DOHH2 (cell line): ENCODE measurements at regions not wholly inside any gene's neighbourhood (a gene's known extent, or its start where the extent isn't known, plus 50 kb on each side); places are given as distances from the start of the nearest gene placed in this dataset.

ENCODE experiments used
- H3F3A ChIP-seq: fragments of 200-600 bp; sonication (generic), shearing (Covaris generic); 2 replicates; pipeline ENCODE4 v1.6.0; 2016; ENCODE audit warnings: antibody characterized with exemption, mild to moderate bottlenecking; ENCODE audit not compliant: control insufficient read depth, insufficient read depth
- H3K27ac ChIP-seq: fragments of 200-600 bp; sonication (generic); 2 replicates; pipeline ENCODE4 v1.5.1; 2014; ENCODE audit warnings: low read depth, mild to moderate bottlenecking, low read length, moderate library complexity
- H3K27me3 ChIP-seq: fragments of 200-600 bp; sonication (generic); 2 replicates; pipeline ENCODE4 v1.6.1; 2014; ENCODE audit warnings: mild to moderate bottlenecking, low read length, mixed read lengths; ENCODE audit not compliant: control insufficient read depth
- H3K36me3 ChIP-seq: fragments of 200-600 bp; sonication (generic); 2 replicates; pipeline ENCODE4 v1.6.1; 2014; ENCODE audit warnings: mild to moderate bottlenecking, low read length, moderate library complexity, mixed read lengths; ENCODE audit not compliant: control insufficient read depth
- H3K4me1 ChIP-seq: fragments of 200-600 bp; sonication (generic); 2 replicates; pipeline ENCODE4 v1.6.1; 2014; ENCODE audit warnings: mild to moderate bottlenecking, low read length, mixed read lengths; ENCODE audit not compliant: control insufficient read depth
- H3K4me2 ChIP-seq: fragments of 200-600 bp; sonication (generic); 2 replicates; pipeline ENCODE4 v1.6.0; 2014; ENCODE audit warnings: mild to moderate bottlenecking, low read length, moderate library complexity
- H3K4me3 ChIP-seq: fragments of 200-600 bp; sonication (generic); 2 replicates; pipeline ENCODE4 v1.5.1; 2014; ENCODE audit warnings: mild to moderate bottlenecking, low read length, mixed read lengths
- H3K79me2 ChIP-seq: fragments of 200-600 bp; sonication (generic); 2 replicates; pipeline ENCODE4 v1.6.1; 2014; ENCODE audit warnings: mild to moderate bottlenecking, low read length, mixed read lengths; ENCODE audit not compliant: control insufficient read depth
- H3K9me2 ChIP-seq: fragments of 200-600 bp; sonication (generic); replicated peaks from 2 replicates; pipeline ENCODE4 v1.6.1; 2014; ENCODE audit warnings: mild to moderate bottlenecking, low read length, mixed read lengths; ENCODE audit not compliant: control insufficient read depth
- H3K9me3 ChIP-seq: fragments of 200-600 bp; sonication (generic); 2 replicates; pipeline ENCODE4 v1.6.1; 2014; ENCODE audit warnings: antibody characterized with exemption, low read length, mixed read lengths; ENCODE audit not compliant: control insufficient read depth, insufficient read depth
- H4K20me1 ChIP-seq: fragments of 200-600 bp; sonication (generic); 2 replicates; pipeline ENCODE4 v1.6.0; 2014; ENCODE audit warnings: low read depth, mild to moderate bottlenecking, antibody characterized with exemption, low read length, moderate library complexity; ENCODE audit not compliant: control insufficient read depth, insufficient read depth
- CTCF ChIP-seq: fragments of 200-600 bp; sonication (generic); IDR thresholded peaks from one replicate; pipeline ENCODE4 v1.5.1; 2014; ENCODE audit warnings: antibody characterized with exemption, mild to moderate bottlenecking, low read depth, low read length; ENCODE audit not compliant: poor library complexity, severe bottlenecking
- EZH2phosphoT487 ChIP-seq: fragments of 200-600 bp; sonication (generic); IDR thresholded peaks from 2 replicates; pipeline ENCODE4 v1.6.1; 2017; ENCODE audit warnings: borderline replicate concordance, mild to moderate bottlenecking, antibody characterized with exemption, low read length, moderate library complexity, mixed read lengths

DNA sequence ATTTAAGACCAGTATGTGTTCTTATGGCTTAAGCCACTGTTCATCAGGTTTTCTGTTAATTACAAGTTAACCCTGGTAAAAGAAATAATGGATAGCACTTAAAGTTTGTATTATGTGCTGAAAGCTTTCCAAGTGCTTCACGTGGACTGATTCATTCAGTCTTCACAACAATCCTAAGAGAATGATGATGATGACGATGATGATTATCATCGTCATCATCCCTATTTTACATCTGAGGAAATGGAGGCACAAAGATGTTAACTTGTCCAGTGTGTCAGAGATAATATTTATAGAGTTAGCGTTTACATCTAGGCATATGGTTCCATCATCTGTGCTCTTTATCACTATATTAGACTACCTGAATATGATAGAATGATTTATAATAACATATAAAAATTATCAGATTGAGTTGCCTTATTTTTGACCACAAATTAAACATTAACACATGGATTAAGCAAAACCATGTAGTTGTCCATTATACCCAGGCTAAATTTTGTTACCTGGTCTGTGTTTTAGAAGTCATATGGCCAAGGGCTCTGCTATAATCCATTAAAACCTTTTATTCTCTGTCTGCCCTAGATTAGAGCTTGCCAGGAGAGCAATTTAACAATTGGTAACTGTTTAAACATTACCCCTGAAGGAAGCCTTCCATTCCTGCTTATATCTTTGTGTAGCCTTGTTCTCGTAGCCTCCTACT is 102.3 kb upstream of the MAP3K1 start:
- Histone ChIP-seq H3K27me3 (no peaks in the 10 kb centered on the region), H3K4me3 (no peak overlapping the region), H3K27ac (no peak overlapping the region), H3K79me2 (no peaks in the 10 kb centered on the region), H4K20me1 (no peaks in the 10 kb centered on the region), H3K4me1 (no peaks in the 10 kb centered on the region), H3K9me2 (no peaks in the 10 kb centered on the region), H3K4me2 (no peak overlapping the region), H3K36me3 (no peaks in the 10 kb centered on the region), H3K9me3 (no peaks in the 10 kb centered on the region; the same call in 1 of the 2 replicates), H3F3A (no peaks in the 10 kb centered on the region)
- TF ChIP-seq CTCF (no peak), EZH2phosphoT487 (no peak)

DNA sequence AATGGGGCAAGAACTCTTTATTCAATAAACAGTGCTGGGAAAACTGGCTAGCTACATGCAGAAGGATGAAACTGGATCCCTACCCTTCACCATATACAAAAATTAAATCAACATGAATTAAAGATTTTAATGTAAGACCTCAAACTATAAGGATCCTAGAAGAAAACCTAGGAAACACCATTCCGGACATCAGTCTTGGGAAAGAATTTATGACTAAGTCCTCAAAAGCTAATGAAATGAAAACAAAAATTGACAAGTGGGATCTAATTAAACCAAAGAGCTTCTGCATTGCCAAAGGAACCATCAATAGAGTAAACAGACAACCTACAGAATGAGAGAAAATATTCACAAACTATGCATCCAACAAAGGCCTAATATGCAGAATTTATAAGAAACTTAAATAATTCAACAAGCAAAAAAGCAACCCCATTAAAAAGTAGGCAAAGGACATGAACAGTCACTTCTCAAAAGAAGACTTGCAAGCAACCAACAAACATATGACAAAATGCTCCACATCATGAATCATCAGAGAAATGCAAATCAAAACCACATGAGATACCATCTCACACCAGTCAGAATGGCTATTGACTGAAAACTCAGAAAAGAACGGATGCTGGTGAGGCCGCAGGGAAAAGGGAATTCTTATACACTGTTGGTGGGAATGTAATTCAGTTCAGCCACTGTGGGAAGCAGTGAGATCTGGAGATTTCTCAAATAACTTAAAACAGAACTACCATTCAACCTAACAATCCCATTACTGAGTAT is 104.3 kb upstream of the MAP3K1 start:
- H3K9me3 ChIP-seq = no peaks in the 10 kb centered on the region; the same call in 1 of the 2 replicates
- H3K9me2 ChIP-seq = no peaks in the 10 kb centered on the region
- no peak for TF ChIP-seq CTCF
- H3F3A ChIP-seq = no peaks in the 10 kb centered on the region
- H3K36me3 ChIP-seq = no peaks in the 10 kb centered on the region
- H3K4me2 ChIP-seq = no peak overlapping the region
- H3K27ac ChIP-seq = no peak overlapping the region
- no peak overlapping the region for H3K4me3 ChIP-seq
- H4K20me1 ChIP-seq = no peaks in the 10 kb centered on the region
- H3K4me1 ChIP-seq = peaks cover 7% of the 10 kb centered on the region
- H3K27me3 ChIP-seq = no peaks in the 10 kb centered on the region
- H3K79me2 ChIP-seq = no peaks in the 10 kb centered on the region

DNA sequence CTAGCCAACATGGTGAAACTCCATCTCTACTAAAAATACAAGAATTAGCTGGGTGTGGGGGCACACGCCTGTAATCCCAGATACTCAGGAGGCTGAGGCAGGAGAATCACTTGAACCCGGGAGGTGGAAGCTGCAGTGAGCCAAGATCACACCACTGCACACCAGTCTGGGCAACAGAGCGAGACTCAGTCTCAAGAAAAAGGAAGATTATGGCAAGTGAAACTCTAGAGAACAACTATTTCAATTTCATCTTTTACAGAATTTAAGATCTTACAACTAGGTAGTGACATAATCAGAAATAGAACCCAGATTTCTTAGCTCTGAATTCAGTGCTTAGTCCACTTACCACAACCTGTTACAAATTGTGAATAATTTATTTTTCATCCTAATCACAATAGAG is 108.8 kb upstream of the MAP3K1 start:
- H3K36me3 ChIP-seq = no peaks in the 10 kb centered on the region
- no peaks in the 10 kb centered on the region; the same call in 1 of the 2 replicates for H3K9me3 ChIP-seq
- H3K9me2 ChIP-seq = no peaks in the 10 kb centered on the region
- no peaks in the 10 kb centered on the region for H3K79me2 ChIP-seq
- H3K4me1 ChIP-seq = peaks cover 7% of the 10 kb centered on the region
- H3K27me3 ChIP-seq = no peaks in the 10 kb centered on the region
- no peaks in the 10 kb centered on the region for H3F3A ChIP-seq
- H3K4me2 ChIP-seq = no peak overlapping the region
- no peak overlapping the region for H3K4me3 ChIP-seq
- no peak for TF ChIP-seq EZH2phosphoT487
- TF ChIP-seq CTCF = no peak
- H3K27ac ChIP-seq = no peak overlapping the region
- no peaks in the 10 kb centered on the region for H4K20me1 ChIP-seq
